DOHH2 (cell line): ENCODE measurements at regions not wholly inside any gene's neighbourhood (a gene's known extent, or its start where the extent isn't known, plus 50 kb on each side); places are given as distances from the start of the nearest gene placed in this dataset.

Experiments
- H3F3A ChIP-seq: fragments of 200-600 bp; sonication (generic), shearing (Covaris generic); 2 replicates; pipeline ENCODE4 v1.6.0; 2016; ENCODE audit warnings: antibody characterized with exemption, mild to moderate bottlenecking; ENCODE audit not compliant: control insufficient read depth, insufficient read depth
- H3K27ac ChIP-seq: fragments of 200-600 bp; sonication (generic); 2 replicates; pipeline ENCODE4 v1.5.1; 2014; ENCODE audit warnings: low read depth, mild to moderate bottlenecking, low read length, moderate library complexity
- H3K27me3 ChIP-seq: fragments of 200-600 bp; sonication (generic); 2 replicates; pipeline ENCODE4 v1.6.1; 2014; ENCODE audit warnings: mild to moderate bottlenecking, low read length, mixed read lengths; ENCODE audit not compliant: control insufficient read depth
- H3K36me3 ChIP-seq: fragments of 200-600 bp; sonication (generic); 2 replicates; pipeline ENCODE4 v1.6.1; 2014; ENCODE audit warnings: mild to moderate bottlenecking, low read length, moderate library complexity, mixed read lengths; ENCODE audit not compliant: control insufficient read depth
- H3K4me1 ChIP-seq: fragments of 200-600 bp; sonication (generic); 2 replicates; pipeline ENCODE4 v1.6.1; 2014; ENCODE audit warnings: mild to moderate bottlenecking, low read length, mixed read lengths; ENCODE audit not compliant: control insufficient read depth
- H3K4me2 ChIP-seq: fragments of 200-600 bp; sonication (generic); 2 replicates; pipeline ENCODE4 v1.6.0; 2014; ENCODE audit warnings: mild to moderate bottlenecking, low read length, moderate library complexity
- H3K4me3 ChIP-seq: fragments of 200-600 bp; sonication (generic); 2 replicates; pipeline ENCODE4 v1.5.1; 2014; ENCODE audit warnings: mild to moderate bottlenecking, low read length, mixed read lengths
- H3K79me2 ChIP-seq: fragments of 200-600 bp; sonication (generic); 2 replicates; pipeline ENCODE4 v1.6.1; 2014; ENCODE audit warnings: mild to moderate bottlenecking, low read length, mixed read lengths; ENCODE audit not compliant: control insufficient read depth
- H3K9me2 ChIP-seq: fragments of 200-600 bp; sonication (generic); replicated peaks from 2 replicates; pipeline ENCODE4 v1.6.1; 2014; ENCODE audit warnings: mild to moderate bottlenecking, low read length, mixed read lengths; ENCODE audit not compliant: control insufficient read depth
- H3K9me3 ChIP-seq: fragments of 200-600 bp; sonication (generic); 2 replicates; pipeline ENCODE4 v1.6.1; 2014; ENCODE audit warnings: antibody characterized with exemption, low read length, mixed read lengths; ENCODE audit not compliant: control insufficient read depth, insufficient read depth
- H4K20me1 ChIP-seq: fragments of 200-600 bp; sonication (generic); 2 replicates; pipeline ENCODE4 v1.6.0; 2014; ENCODE audit warnings: low read depth, mild to moderate bottlenecking, antibody characterized with exemption, low read length, moderate library complexity; ENCODE audit not compliant: control insufficient read depth, insufficient read depth
- CTCF ChIP-seq: fragments of 200-600 bp; sonication (generic); IDR thresholded peaks from one replicate; pipeline ENCODE4 v1.5.1; 2014; ENCODE audit warnings: antibody characterized with exemption, mild to moderate bottlenecking, low read depth, low read length; ENCODE audit not compliant: poor library complexity, severe bottlenecking
- EZH2phosphoT487 ChIP-seq: fragments of 200-600 bp; sonication (generic); IDR thresholded peaks from 2 replicates; pipeline ENCODE4 v1.6.1; 2017; ENCODE audit warnings: borderline replicate concordance, mild to moderate bottlenecking, antibody characterized with exemption, low read length, moderate library complexity, mixed read lengths

- Histone ChIP-seq H3K4me1 (no peaks in the 10 kb centered on the region), H3K27me3 (no peaks in the 10 kb centered on the region), H4K20me1 (no peaks in the 10 kb centered on the region), H3K36me3 (no peaks in the 10 kb centered on the region), H3K27ac (no peak overlapping the region), H3K9me3 (no peaks in the 10 kb centered on the region), H3K79me2 (no peaks in the 10 kb centered on the region), H3K9me2 (no peaks in the 10 kb centered on the region), H3K4me2 (no peak overlapping the region), H3K4me3 (no peak overlapping the region), H3F3A (no peaks in the 10 kb centered on the region)
- TF ChIP-seq EZH2phosphoT487: no peak
- no peak for TF ChIP-seq CTCF
Observed at GRCh38 chr9:135326633-135327152, 152.9 kb upstream of the PPP1R26 start.

- TF ChIP-seq CTCF (no peak), EZH2phosphoT487 (no peak)
- Histone ChIP-seq H3K4me3 (no peak overlapping the region), H4K20me1 (no peaks in the 10 kb centered on the region), H3F3A (no peaks in the 10 kb centered on the region), H3K4me1 (no peaks in the 10 kb centered on the region), H3K9me3 (no peaks in the 10 kb centered on the region), H3K27me3 (no peaks in the 10 kb centered on the region), H3K79me2 (no peaks in the 10 kb centered on the region), H3K36me3 (no peaks in the 10 kb centered on the region), H3K4me2 (no peak overlapping the region), H3K27ac (no peak overlapping the region), H3K9me2 (no peaks in the 10 kb centered on the region)
Observed at GRCh38 chr9:135328485-135329417, 150.8 kb upstream of the PPP1R26 start.

GRCh38 chr9:135329571-135330306 is 149.8 kb upstream of the PPP1R26 start:
- Histone ChIP-seq H3K27ac (no peak overlapping the region), H3K9me2 (no peaks in the 10 kb centered on the region), H3F3A (no peaks in the 10 kb centered on the region), H4K20me1 (no peaks in the 10 kb centered on the region), H3K9me3 (no peaks in the 10 kb centered on the region), H3K27me3 (no peaks in the 10 kb centered on the region), H3K4me2 (no peak overlapping the region), H3K36me3 (no peaks in the 10 kb centered on the region), H3K4me3 (no peak overlapping the region), H3K79me2 (no peaks in the 10 kb centered on the region), H3K4me1 (no peaks in the 10 kb centered on the region)
- TF ChIP-seq CTCF: no peak
- no peak for TF ChIP-seq EZH2phosphoT487
